ENCODE measurements at regions not wholly inside any gene's neighbourhood (a gene's known extent, or its start where the extent isn't known, plus 50 kb on each side); places are given as distances from the start of the nearest gene placed in this dataset.
A peak's percentile ranks its signal among the peaks of the same experiment; 100 is the strongest.

GRCh38 chr4:100306018-100306417 is 115.8 kb upstream of the DDIT4L start:
- no peak for TF ChIP-seq CTCF (conservative IDR thresholded peaks at IDR 0.05; ENCODE audit: low read length)
- DNase-seq (ENCODE audit: low read depth): peak; percentile 53

GRCh38 chr4:100302061-100303026 is 112.1 kb upstream of the DDIT4L start:
- no peak for TF ChIP-seq CTCF (conservative IDR thresholded peaks at IDR 0.05; ENCODE audit: low read length)
- DNase-seq (ENCODE audit: low read depth): no peak
- H3K4me3 ChIP-seq (ENCODE audit: low read length): no peak overlapping the region

More at GRCh38 chr4:100306018-100306417, 115.8 kb upstream of the DDIT4L start:
- no peak overlapping the region for H3K4me3 ChIP-seq (ENCODE audit: low read length)

GRCh38 chr4:100299046-100299840 is 109.0 kb upstream of the DDIT4L start:
- no peak for TF ChIP-seq CTCF (conservative IDR thresholded peaks at IDR 0.05; ENCODE audit: low read length)
- H3K4me3 ChIP-seq (ENCODE audit: low read length): no peak overlapping the region
- peak; percentile 99 for DNase-seq (ENCODE audit: low read depth)

GRCh38 chr4:100295792-100296191 is 105.5 kb upstream of the DDIT4L start:
- H3K4me3 ChIP-seq (ENCODE audit: low read length): no peak overlapping the region
- peak; percentile 74 for DNase-seq (ENCODE audit: low read depth)
- TF ChIP-seq CTCF (conservative IDR thresholded peaks at IDR 0.05; ENCODE audit: low read length): no peak

- TF ChIP-seq CTCF (conservative IDR thresholded peaks at IDR 0.05; ENCODE audit: low read length): no peak
- peak; percentile 86 for DNase-seq (ENCODE audit: low read depth)
- no peak overlapping the region for H3K4me3 ChIP-seq (ENCODE audit: low read length)
Observed at GRCh38 chr4:100294356-100294755, 104.1 kb upstream of the DDIT4L start.

- no peak overlapping the region for H3K4me3 ChIP-seq (ENCODE audit: low read length)
- peak; percentile 21 for DNase-seq (ENCODE audit: low read depth)
- no peak for TF ChIP-seq CTCF (conservative IDR thresholded peaks at IDR 0.05; ENCODE audit: low read length)
Observed at GRCh38 chr4:100290585-100290984, 100.3 kb upstream of the DDIT4L start.
